Breast epithelium (tissue), 3 donors: ENCODE measurements at regions not wholly inside any gene's neighbourhood (a gene's known extent, or its start where the extent isn't known, plus 50 kb on each side); places are given as distances from the start of the nearest gene placed in this dataset.

Experiments used
- CTCF ChIP-seq, 3 donors: fragments of 450-650 bp; IDR thresholded peaks; one replicate each; pipeline ENCODE4 v1.5.1; 2016 to 2017; ENCODE audit warnings: antibody characterized with exemption in 3 of 3, mild to moderate bottlenecking in 3 of 3, moderate library complexity in 3 of 3
- POLR2AphosphoS5 ChIP-seq, 3 donors: sonication (generic); formaldehyde crosslinking; IDR thresholded peaks; one replicate each; pipeline ENCODE4 v1.6.1; 2017; ENCODE audit warnings: antibody characterized with exemption in 3 of 3

GRCh38 chr6:97712751-97713150 is 429.7 kb upstream of the MMS22L start:
- no peak for TF ChIP-seq CTCF (IDR thresholded peaks at IDR 0.05)
- no peak for TF ChIP-seq POLR2AphosphoS5 (IDR thresholded peaks at IDR 0.05)
